H9 (cell line): ENCODE measurements at regions not wholly inside any gene's neighbourhood (a gene's known extent, or its start where the extent isn't known, plus 50 kb on each side); places are given as distances from the start of the nearest gene placed in this dataset.

Source experiments
- DNase-seq: peaks from one replicate; pipeline ENCODE4 v3.0.0-alpha.2; 2017
- H2AFZ ChIP-seq: one replicate; pipeline ENCODE4 v1.6.1; 2013; ENCODE audit warnings: mild to moderate bottlenecking, low read length, control low read depth, moderate library complexity
- H2AK5ac ChIP-seq: 2 replicates; pipeline ENCODE4 v1.6.1; 2013; ENCODE audit warnings: low read length, control low read depth, mixed read lengths; ENCODE audit not compliant: insufficient read length
- H2BK120ac ChIP-seq: one replicate; pipeline ENCODE4 v1.6.1; 2013; ENCODE audit warnings: low read depth, mild to moderate bottlenecking, low read length, control low read depth, inconsistent platforms; ENCODE audit not compliant: poor library complexity, severe bottlenecking
- H2BK12ac ChIP-seq: 2 replicates; pipeline ENCODE4 v1.6.1; 2013; ENCODE audit warnings: low read length, control low read depth, mixed read lengths, low read depth; ENCODE audit not compliant: insufficient read length
- H2BK15ac ChIP-seq: 2 replicates; pipeline ENCODE4 v1.6.1; 2013; ENCODE audit warnings: low read depth, low read length, control low read depth
- H2BK20ac ChIP-seq: one replicate; pipeline ENCODE4 v1.6.1; 2013; ENCODE audit warnings: low read depth, mild to moderate bottlenecking, low read length, control low read depth, inconsistent platforms; ENCODE audit not compliant: poor library complexity, severe bottlenecking
- H2BK5ac ChIP-seq: 2 replicates; pipeline ENCODE4 v1.6.1; 2013; ENCODE audit warnings: low read length, control low read depth, mixed read lengths; ENCODE audit not compliant: insufficient read length
- H3K14ac ChIP-seq: 2 replicates; pipeline ENCODE4 v1.6.1; 2013; ENCODE audit warnings: low read length, control low read depth; ENCODE audit not compliant: insufficient read depth
- H3K18ac ChIP-seq: 2 replicates; pipeline ENCODE4 v1.6.1; 2013; ENCODE audit warnings: low read depth, mild to moderate bottlenecking, mixed read lengths, low read length, control low read depth; ENCODE audit not compliant: insufficient read length
- H3K23ac ChIP-seq: 2 replicates; pipeline ENCODE4 v1.6.1; 2013; ENCODE audit warnings: low read length, control low read depth, mixed read lengths, low read depth; ENCODE audit not compliant: insufficient read length
- H3K23me2 ChIP-seq: 2 replicates; pipeline ENCODE4 v1.6.1; 2013; ENCODE audit warnings: low read depth, mild to moderate bottlenecking, mixed read lengths, low read length, control low read depth; ENCODE audit not compliant: insufficient read length, poor library complexity, severe bottlenecking
- H3K27ac ChIP-seq: 2 replicates; pipeline ENCODE4 v1.5.1; 2013; ENCODE audit warnings: low read length, control low read depth, mixed read lengths, low read depth; ENCODE audit not compliant: insufficient read length
- H3K27me3 ChIP-seq: 2 replicates; pipeline ENCODE4 v1.6.1; 2013; ENCODE audit warnings: low read length, control low read depth, inconsistent platforms; ENCODE audit not compliant: insufficient read depth
- H3K4ac ChIP-seq: 2 replicates; pipeline ENCODE4 v1.6.1; 2013; ENCODE audit warnings: low read depth, mild to moderate bottlenecking, control low read depth, inconsistent platforms, low read length, moderate library complexity
- H3K4me1 ChIP-seq: 2 replicates; pipeline ENCODE4 v1.6.1; 2013; ENCODE audit warnings: low read length, control low read depth, inconsistent platforms; ENCODE audit not compliant: insufficient read depth
- H3K4me2 ChIP-seq: 2 replicates; pipeline ENCODE4 v1.6.1; 2013; ENCODE audit warnings: low read length, control low read depth, mixed read lengths; ENCODE audit not compliant: insufficient read length, insufficient read depth
- H3K56ac ChIP-seq: 2 replicates; pipeline ENCODE4 v1.6.1; 2013; ENCODE audit warnings: low read depth, mild to moderate bottlenecking, mixed read lengths, low read length, control low read depth; ENCODE audit not compliant: insufficient read length
- H3K79me1 ChIP-seq: 2 replicates; pipeline ENCODE4 v1.6.1; 2013; ENCODE audit warnings: low read depth, mild to moderate bottlenecking, moderate library complexity, low read length, control low read depth, inconsistent platforms; ENCODE audit not compliant: insufficient read depth, poor library complexity, severe bottlenecking
- H3K79me2 ChIP-seq: 2 replicates; pipeline ENCODE4 v1.6.1; 2013; ENCODE audit warnings: low read length, control low read depth, inconsistent platforms; ENCODE audit not compliant: insufficient read depth
- H3K9ac ChIP-seq: 2 replicates; pipeline ENCODE4 v1.6.1; 2013; ENCODE audit warnings: low read length, control low read depth, mixed read lengths; ENCODE audit not compliant: insufficient read length; ENCODE audit errors: extremely low read depth
- H3K9me3 ChIP-seq: one replicate; pipeline ENCODE4 v1.6.1; 2013; ENCODE audit warnings: low read depth, low read length, inconsistent platforms; ENCODE audit not compliant: control insufficient read depth
- H3T11ph ChIP-seq: one replicate; pipeline ENCODE4 v1.6.1; 2013; ENCODE audit warnings: mild to moderate bottlenecking, low read length, control low read depth, inconsistent platforms
- H4K20me1 ChIP-seq: one replicate; pipeline ENCODE4 v1.6.1; 2013; ENCODE audit not compliant: control insufficient read depth, insufficient read length, insufficient read depth
- H4K5ac ChIP-seq: 2 replicates; pipeline ENCODE4 v1.6.1; 2013; ENCODE audit warnings: low read depth, mild to moderate bottlenecking, mixed read lengths, low read length, control low read depth; ENCODE audit not compliant: insufficient read length
- H4K8ac ChIP-seq: replicated peaks from 2 replicates; pipeline ENCODE4 v1.6.1; 2013; ENCODE audit warnings: low read length, control low read depth, mixed read lengths, low read depth; ENCODE audit not compliant: insufficient read length
- H4K91ac ChIP-seq: 2 replicates; pipeline ENCODE4 v1.6.1; 2013; ENCODE audit warnings: low read depth, mild to moderate bottlenecking, moderate library complexity, mixed read lengths, low read length, control low read depth; ENCODE audit not compliant: insufficient read length
- H3K27ac Mint-ChIP-seq, 3 experiments: 2 replicates in 2 of 3; 3 replicates in 1 of 3; pipeline ENCODE4 v1.8.0; 2020 to 2021; ENCODE audit warnings: mixed read lengths in 3 of 3, mild to moderate bottlenecking in 1 of 3, moderate library complexity in 1 of 3
- H3K27me3 Mint-ChIP-seq: 2 replicates; pipeline ENCODE4 v1.8.0; 2021; ENCODE audit warnings: low read depth, mild to moderate bottlenecking, moderate library complexity, mixed read lengths
- H3K36me3 Mint-ChIP-seq, 3 experiments: 2 replicates in 2 of 3; 3 replicates in 1 of 3; pipeline ENCODE4 v1.8.0; 2020 to 2021; ENCODE audit warnings: low read depth in 3 of 3, mixed read lengths in 3 of 3; ENCODE audit not compliant: insufficient read depth in 1 of 3
- H3K4me1 Mint-ChIP-seq, 2 experiments: 2 replicates each; pipeline ENCODE4 v1.8.0; 2020; ENCODE audit warnings: mixed read lengths in 2 of 2
- H3K4me3 Mint-ChIP-seq, 2 experiments: 2 replicates in 1 of 2; 3 replicates in 1 of 2; pipeline ENCODE4 v1.8.0; 2020 to 2021; ENCODE audit warnings: mild to moderate bottlenecking in 2 of 2, mixed read lengths in 2 of 2, moderate library complexity in 1 of 2
- H3K9me3 Mint-ChIP-seq, 2 experiments: 2 replicates in 1 of 2; 3 replicates in 1 of 2; pipeline ENCODE4 v1.8.0; 2020; ENCODE audit warnings: mild to moderate bottlenecking in 2 of 2, mixed read lengths in 2 of 2, moderate library complexity in 1 of 2
- WGBS: extraction: QIAGEN DNeasy Blood & Tissue Kit; methylation state at CpG from one replicate; pipeline ENCODE4 v1.1.7; 2013; ENCODE audit warnings: missing lambda C conversion rate, low lambda C conversion rate, mixed read lengths; ENCODE audit not compliant: insufficient read length; ENCODE audit errors: extremely low coverage; 5-methylcytosine and 5-hydroxymethylcytosine counted together
- TF ChIP-seq, protein P1 (sequence below): fragments of 200-600 bp; sonication (generic); conservative IDR thresholded peaks from 3 replicates; pipeline ENCODE4 v1.8.0; 2021; ENCODE audit warnings: antibody characterized with exemption, mild to moderate bottlenecking

DNA sequence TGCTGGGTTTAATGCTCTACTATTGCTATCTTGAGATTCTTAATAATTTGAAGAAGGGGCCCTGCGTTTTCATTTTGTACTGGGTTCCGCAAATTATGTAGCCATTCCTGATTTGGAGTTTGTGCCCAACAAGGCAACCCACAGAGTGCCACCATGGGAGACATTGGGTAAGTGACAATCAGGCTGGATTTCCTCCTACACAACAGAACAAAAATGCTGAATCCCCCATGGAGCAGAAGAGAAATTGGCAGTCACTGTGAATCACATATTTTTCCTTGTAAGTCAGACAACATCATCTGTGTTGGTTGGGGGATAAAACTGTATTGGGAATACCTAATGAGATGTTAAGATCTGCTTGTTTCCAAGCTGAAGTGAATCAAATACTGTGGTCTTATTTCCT lies 80.9 kb downstream of the CNGA2 start:
- Histone ChIP-seq H3K9ac (no peak overlapping the region), H3T11ph (no peak overlapping the region), H4K20me1 (no peaks in the 10 kb centered on the region), H3K4ac (no peak overlapping the region), H3K23me2 (no peaks in the 10 kb centered on the region), H3K79me2 (no peaks in the 10 kb centered on the region), H3K27me3 (no peaks in the 10 kb centered on the region), H2AFZ (no peak overlapping the region), H3K27ac (no peak overlapping the region), H3K14ac (no peak overlapping the region), H2BK5ac (no peak overlapping the region), H3K18ac (no peak overlapping the region), H3K4me2 (no peak overlapping the region), H2BK15ac (no peak overlapping the region), H3K23ac (no peak overlapping the region), H3K4me1 (no peaks in the 10 kb centered on the region), H2BK12ac (no peak overlapping the region), H2AK5ac (no peak overlapping the region), H3K9me3 (peaks cover 53% of the 10 kb centered on the region), H4K8ac (no peak overlapping the region), H3K56ac (no peak overlapping the region), H2BK20ac (no peak overlapping the region), H4K5ac (no peak overlapping the region), H4K91ac (no peak overlapping the region), H2BK120ac (no peak overlapping the region), H3K79me1 (no peaks in the 10 kb centered on the region)
- H3K4me1 Mint-ChIP-seq = no peaks in the 10 kb centered on the region
- peaks cover 25 to 40% of the 10 kb centered on the region in 2 experiments for H3K9me3 Mint-ChIP-seq
- no peak overlapping the region for H3K27ac Mint-ChIP-seq
- no peaks in the 10 kb centered on the region for H3K27me3 Mint-ChIP-seq
- TF ChIP-seq, protein P1, sequence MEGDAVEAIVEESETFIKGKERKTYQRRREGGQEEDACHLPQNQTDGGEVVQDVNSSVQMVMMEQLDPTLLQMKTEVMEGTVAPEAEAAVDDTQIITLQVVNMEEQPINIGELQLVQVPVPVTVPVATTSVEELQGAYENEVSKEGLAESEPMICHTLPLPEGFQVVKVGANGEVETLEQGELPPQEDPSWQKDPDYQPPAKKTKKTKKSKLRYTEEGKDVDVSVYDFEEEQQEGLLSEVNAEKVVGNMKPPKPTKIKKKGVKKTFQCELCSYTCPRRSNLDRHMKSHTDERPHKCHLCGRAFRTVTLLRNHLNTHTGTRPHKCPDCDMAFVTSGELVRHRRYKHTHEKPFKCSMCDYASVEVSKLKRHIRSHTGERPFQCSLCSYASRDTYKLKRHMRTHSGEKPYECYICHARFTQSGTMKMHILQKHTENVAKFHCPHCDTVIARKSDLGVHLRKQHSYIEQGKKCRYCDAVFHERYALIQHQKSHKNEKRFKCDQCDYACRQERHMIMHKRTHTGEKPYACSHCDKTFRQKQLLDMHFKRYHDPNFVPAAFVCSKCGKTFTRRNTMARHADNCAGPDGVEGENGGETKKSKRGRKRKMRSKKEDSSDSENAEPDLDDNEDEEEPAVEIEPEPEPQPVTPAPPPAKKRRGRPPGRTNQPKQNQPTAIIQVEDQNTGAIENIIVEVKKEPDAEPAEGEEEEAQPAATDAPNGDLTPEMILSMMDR = no peak
- DNase-seq = no peak
- H3K4me3 Mint-ChIP-seq = no peak overlapping the region
- WGBS = no CpG with 5 or more reads among the region's 2 CpGs
- H3K36me3 Mint-ChIP-seq = no peaks in the 10 kb centered on the region; a peak in 1 of 7 replicates
